Duodenal mucosa (tissue), 2 donors: ENCODE measurements at regions not wholly inside any gene's neighbourhood (a gene's known extent, or its start where the extent isn't known, plus 50 kb on each side); places are given as distances from the start of the nearest gene placed in this dataset.
"Not testable (repeated sequence)": the region's sequence is repeated elsewhere in the genome, so short reads cannot be mapped to it uniquely, and the experiment has no call there.

Experiments used
- H3K27ac ChIP-seq: one replicate; pipeline ENCODE4 v1.7.0; 2013; ENCODE audit warnings: low read depth, low read length
- H3K27me3 ChIP-seq, 2 donors: one replicate each; pipeline ENCODE4 v1.7.0; 2013; ENCODE audit warnings: low read length in 2 of 2, control low read depth in 1 of 2; ENCODE audit not compliant: insufficient read depth in 2 of 2, control insufficient read depth in 1 of 2
- H3K36me3 ChIP-seq, 2 donors: one replicate each; pipeline ENCODE4 v1.7.0; 2013; ENCODE audit warnings: low read length in 2 of 2, control low read depth in 1 of 2; ENCODE audit not compliant: insufficient read depth in 2 of 2, control insufficient read depth in 1 of 2
- H3K4me1 ChIP-seq, 2 donors: one replicate each; pipeline ENCODE4 v1.7.0; 2013; ENCODE audit warnings: low read length in 2 of 2, control low read depth in 1 of 2; ENCODE audit not compliant: insufficient read depth in 2 of 2, control insufficient read depth in 1 of 2
- H3K4me3 ChIP-seq, 2 donors: one replicate each; pipeline ENCODE4 v1.7.0; 2013; ENCODE audit warnings: low read length in 2 of 2, low read depth in 1 of 2
- H3K9ac ChIP-seq, 2 donors: one replicate each; pipeline ENCODE4 v1.7.0; 2013; ENCODE audit warnings: low read length in 2 of 2, low read depth in 1 of 2
- H3K9me3 ChIP-seq, 2 donors: one replicate each; pipeline ENCODE4 v1.7.0; 2013; ENCODE audit warnings: low read length in 2 of 2, control low read depth in 1 of 2; ENCODE audit not compliant: control insufficient read depth in 1 of 2

DNA sequence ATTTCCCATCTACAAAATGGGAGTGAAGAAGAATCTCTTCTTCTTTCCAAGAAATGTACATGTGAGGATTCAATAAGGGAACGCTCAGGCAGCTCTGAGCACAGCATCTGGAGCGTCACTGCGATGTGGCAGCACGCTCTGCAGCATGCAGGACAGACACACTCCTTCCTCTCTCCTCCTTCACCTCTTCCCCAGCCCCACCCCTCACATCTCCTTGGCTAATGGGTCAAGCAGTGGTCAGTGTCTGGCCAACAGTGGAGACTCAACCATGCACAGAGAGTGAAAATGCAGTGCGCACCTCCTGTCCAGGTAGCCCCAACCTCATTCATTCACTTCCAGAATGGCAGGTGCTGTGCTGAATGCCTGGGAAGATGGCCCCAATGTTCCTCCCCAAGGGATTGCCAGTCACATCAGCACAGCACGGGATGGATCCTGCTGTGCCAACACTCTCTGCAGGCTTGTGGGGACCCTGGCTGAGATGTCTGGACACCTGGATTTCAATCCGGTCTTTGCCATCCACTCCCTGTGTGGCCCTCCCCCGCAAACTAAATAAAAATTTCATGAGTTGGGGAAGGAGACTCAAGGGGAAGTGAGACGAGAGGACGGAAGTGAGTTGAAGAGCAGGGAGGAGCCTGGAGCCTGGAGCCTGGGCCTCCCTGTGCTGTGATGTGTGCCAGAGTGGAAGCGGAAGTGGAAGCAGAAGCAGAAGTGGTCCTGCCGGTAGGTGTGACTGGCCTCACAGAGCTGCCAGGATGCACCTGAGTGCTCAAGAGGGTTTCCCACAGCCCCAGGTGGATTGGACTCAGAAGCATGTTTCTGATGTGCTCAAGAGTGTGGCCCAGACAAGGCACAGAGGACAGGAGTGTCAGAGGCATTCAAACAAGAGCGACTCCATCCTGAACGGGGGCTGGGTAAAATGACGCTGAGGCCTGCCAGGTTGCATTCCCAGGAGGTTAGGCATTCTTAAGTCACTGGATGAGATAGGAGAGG, 163.9 kb downstream of the SMAD6 start:
- Histone ChIP-seq H3K9me3 (no peaks in the 10 kb centered on the region), H3K9ac (no peak overlapping the region), H3K4me3 (no peak overlapping the region), H3K27me3 (peaks cover 2 to 5% of the 10 kb centered on the region in 2 donors), H3K27ac (no peak overlapping the region), H3K36me3 (no peaks in the 10 kb centered on the region), H3K4me1 (peaks cover 0 to 6% of the 10 kb centered on the region in 2 donors)

DNA sequence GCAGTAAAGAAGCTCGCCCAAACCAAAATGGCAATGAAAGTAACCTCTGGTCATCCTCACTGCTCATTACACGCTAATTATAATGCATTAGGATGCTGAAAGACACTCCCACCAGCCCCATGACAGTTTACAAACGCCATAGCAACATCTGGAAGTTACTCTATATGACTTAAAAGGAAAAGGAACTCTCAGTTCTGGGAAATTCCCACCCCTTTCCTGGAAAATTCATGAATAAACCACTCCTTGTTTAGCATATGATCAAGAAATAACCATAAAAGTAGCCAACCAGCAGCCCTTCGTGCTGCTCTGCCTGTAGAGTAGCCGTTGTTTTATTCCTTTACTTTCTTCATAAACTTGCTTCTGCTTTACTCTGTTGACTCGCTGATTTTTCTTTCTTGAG, 164.6 kb downstream of the SMAD6 start:
- H3K27me3 ChIP-seq, result peaks cover 0 to 5% of the 10 kb centered on the region in 2 donors
- H3K9ac ChIP-seq, result no peak overlapping the region
- no peaks in the 10 kb centered on the region for H3K36me3 ChIP-seq
- H3K4me3 ChIP-seq, result no peak overlapping the region
- H3K4me1 ChIP-seq, result peaks cover 0 to 6% of the 10 kb centered on the region in 2 donors
- no peak overlapping the region for H3K27ac ChIP-seq
- no peaks in the 10 kb centered on the region for H3K9me3 ChIP-seq

DNA sequence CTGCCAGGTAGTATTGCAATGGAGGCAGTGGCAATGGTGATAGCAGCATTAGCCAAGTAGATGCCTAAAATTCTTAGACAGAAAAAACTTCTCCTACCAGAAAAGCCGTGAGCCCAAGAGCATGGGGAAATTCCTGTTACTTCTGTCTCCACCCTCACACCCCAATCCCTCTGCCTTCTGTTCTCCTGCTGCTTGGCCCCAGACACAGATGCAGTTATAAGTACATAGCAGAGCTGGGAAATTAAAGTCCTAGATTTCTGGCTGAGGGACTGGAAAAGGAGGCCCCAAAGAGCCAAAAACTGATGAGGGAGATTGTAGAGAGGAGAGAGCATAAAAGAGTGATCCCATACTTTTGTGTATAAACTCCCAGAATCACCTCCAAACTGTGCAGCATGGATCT, 166.9 kb downstream of the SMAD6 start:
- no peak overlapping the region for H3K27ac ChIP-seq
- no peak overlapping the region for H3K4me3 ChIP-seq
- H3K9me3 ChIP-seq, result no peaks in the 10 kb centered on the region
- H3K9ac ChIP-seq, result no peak overlapping the region
- H3K4me1 ChIP-seq, result no peaks in the 10 kb centered on the region
- no peaks in the 10 kb centered on the region for H3K36me3 ChIP-seq
- H3K27me3 ChIP-seq, result peaks cover 0 to 5% of the 10 kb centered on the region in 2 donors

- H3K4me1 ChIP-seq, result no peaks in the 10 kb centered on the region
- peaks cover 0 to 5% of the 10 kb centered on the region in 2 donors for H3K27me3 ChIP-seq
- H3K36me3 ChIP-seq, result no peaks in the 10 kb centered on the region
- no peak overlapping the region for H3K4me3 ChIP-seq
- H3K9ac ChIP-seq, result no peak overlapping the region
- H3K27ac ChIP-seq, result no peak overlapping the region
- H3K9me3 ChIP-seq, result no peaks in the 10 kb centered on the region
Measured at GRCh38 chr15:66870880-66871388, 168.9 kb downstream of the SMAD6 start.

DNA sequence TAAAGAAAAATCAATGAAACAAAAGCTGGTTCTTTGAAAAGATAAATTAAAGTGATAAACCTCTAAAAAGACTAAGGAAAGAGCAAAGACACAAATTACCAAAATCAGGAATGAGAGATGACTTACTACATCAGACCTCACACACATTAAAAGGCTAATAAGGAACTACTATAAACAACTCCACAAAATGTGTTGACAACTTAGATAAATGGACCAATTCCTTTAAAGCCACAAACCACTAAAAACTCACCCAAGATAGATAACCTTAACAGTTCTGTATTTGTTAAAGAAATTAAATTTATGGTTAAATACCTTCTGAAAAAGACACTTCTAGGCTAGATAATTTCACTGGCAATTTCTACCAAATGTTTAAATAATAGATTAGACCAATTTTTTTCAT, 170.4 kb downstream of the SMAD6 start:
- no peak overlapping the region for H3K27ac ChIP-seq
- H3K9ac ChIP-seq, result no peak overlapping the region
- peaks cover 0 to 5% of the 10 kb centered on the region in 2 donors for H3K27me3 ChIP-seq
- no peak overlapping the region for H3K4me3 ChIP-seq
- H3K9me3 ChIP-seq, result no peaks in the 10 kb centered on the region
- H3K4me1 ChIP-seq, result no peaks in the 10 kb centered on the region
- H3K36me3 ChIP-seq, result no peaks in the 10 kb centered on the region

DNA sequence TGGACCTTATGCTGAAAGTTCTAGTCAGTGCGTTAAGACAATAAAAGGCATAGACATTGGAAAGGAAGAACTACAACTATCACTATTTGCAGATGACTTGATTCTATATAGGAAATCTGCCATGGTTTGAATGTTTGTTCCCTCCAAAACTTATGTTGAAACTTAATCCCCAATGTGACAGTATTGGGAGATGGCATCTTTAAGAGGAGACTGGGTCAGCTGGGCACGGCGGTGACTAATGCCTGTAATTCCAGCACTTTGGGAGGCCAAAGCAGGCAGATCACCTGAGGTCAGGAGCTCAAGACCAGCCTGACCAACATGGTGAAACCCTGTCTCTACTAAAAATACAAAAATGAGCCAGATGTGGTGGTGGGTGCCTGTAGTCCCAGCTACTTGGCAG, 171.3 kb downstream of the SMAD6 start:
- H3K4me1 ChIP-seq, H3K9ac ChIP-seq, H3K27ac ChIP-seq, H3K27me3 ChIP-seq, H3K4me3 ChIP-seq, H3K36me3 ChIP-seq, H3K9me3 ChIP-seq: not testable (repeated sequence)

GRCh38 chr15:66873856-66874255, 171.8 kb downstream of the SMAD6 start:
- H3K4me1 ChIP-seq, result no peaks in the 10 kb centered on the region
- H3K9ac ChIP-seq, result no peak overlapping the region
- H3K27me3 ChIP-seq, result peaks cover 0 to 4% of the 10 kb centered on the region in 2 donors
- no peak overlapping the region for H3K27ac ChIP-seq
- no peak overlapping the region for H3K4me3 ChIP-seq
- no peaks in the 10 kb centered on the region for H3K9me3 ChIP-seq
- no peaks in the 10 kb centered on the region for H3K36me3 ChIP-seq

- Histone ChIP-seq H3K27me3 (no peaks in the 10 kb centered on the region), H3K36me3 (no peaks in the 10 kb centered on the region), H3K9ac (no peak overlapping the region), H3K4me3 (no peak overlapping the region), H3K9me3 (no peaks in the 10 kb centered on the region), H3K4me1 (no peaks in the 10 kb centered on the region), H3K27ac (no peak overlapping the region)
Measured at GRCh38 chr15:66875588-66876420, 173.8 kb downstream of the SMAD6 start.

DNA sequence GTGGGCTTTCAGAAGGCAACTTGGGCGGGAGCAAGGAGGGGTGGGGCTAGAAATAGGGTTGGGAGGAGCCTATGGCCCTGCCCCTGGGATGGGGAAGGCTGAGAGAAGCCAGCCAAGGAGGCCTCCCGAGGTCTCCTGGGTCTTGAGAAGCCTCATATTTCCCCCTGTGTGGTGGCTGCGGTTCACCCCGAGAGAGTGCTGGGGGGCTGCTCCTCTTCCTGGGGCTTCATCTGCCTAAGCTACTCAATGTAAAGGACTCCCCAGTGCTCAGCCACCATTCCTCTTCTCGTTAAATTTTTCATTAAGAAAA, 174.3 kb downstream of the SMAD6 start:
- Histone ChIP-seq H3K9me3 (no peaks in the 10 kb centered on the region), H3K36me3 (no peaks in the 10 kb centered on the region), H3K27me3 (no peaks in the 10 kb centered on the region), H3K9ac (no peak overlapping the region), H3K4me1 (no peaks in the 10 kb centered on the region), H3K4me3 (no peak overlapping the region), H3K27ac (no peak overlapping the region)
